Stimulated activated effector memory CD8-positive, alpha-beta T cell treated with anti-CD3 and anti-CD28 coated beads, Interleukin-12 subunit alpha, Interleukin-12 subunit beta, amount 100 ng/mL, for 72 hours (primary cell): ENCODE measurements at regions not wholly inside any gene's neighbourhood (a gene's known extent, or its start where the extent isn't known, plus 50 kb on each side); places are given as distances from the start of the nearest gene placed in this dataset.
"Not testable (repeated sequence)": the region's sequence is repeated elsewhere in the genome, so short reads cannot be mapped to it uniquely, and the experiment has no call there.

ENCODE experiments used
- ATAC-seq: fragments of 150-1000 bp; cut with Tn5 transposase; 2 replicates; pipeline ENCODE4 v1.10.0; 2021
- DNase-seq, 2 donors: peaks; one replicate each; pipeline ENCODE4 v3.0.0; 2021 to 2022; ENCODE audit warnings: low spot score in 2 of 2
- H3K27ac Mint-ChIP-seq: one replicate; pipeline ENCODE4 v1.8.0; 2022; ENCODE audit warnings: mild to moderate bottlenecking, mixed read lengths
- H3K36me3 Mint-ChIP-seq: one replicate; pipeline ENCODE4 v1.8.0; 2022; ENCODE audit warnings: mild to moderate bottlenecking, mixed read lengths
- H3K4me1 Mint-ChIP-seq: one replicate; pipeline ENCODE4 v1.8.0; 2022; ENCODE audit warnings: mixed read lengths
- H3K4me3 Mint-ChIP-seq: one replicate; pipeline ENCODE4 v1.8.0; 2022; ENCODE audit warnings: mild to moderate bottlenecking, mixed read lengths
- H3K9me3 Mint-ChIP-seq: one replicate; pipeline ENCODE4 v1.8.0; 2022; ENCODE audit warnings: mixed read lengths

DNA sequence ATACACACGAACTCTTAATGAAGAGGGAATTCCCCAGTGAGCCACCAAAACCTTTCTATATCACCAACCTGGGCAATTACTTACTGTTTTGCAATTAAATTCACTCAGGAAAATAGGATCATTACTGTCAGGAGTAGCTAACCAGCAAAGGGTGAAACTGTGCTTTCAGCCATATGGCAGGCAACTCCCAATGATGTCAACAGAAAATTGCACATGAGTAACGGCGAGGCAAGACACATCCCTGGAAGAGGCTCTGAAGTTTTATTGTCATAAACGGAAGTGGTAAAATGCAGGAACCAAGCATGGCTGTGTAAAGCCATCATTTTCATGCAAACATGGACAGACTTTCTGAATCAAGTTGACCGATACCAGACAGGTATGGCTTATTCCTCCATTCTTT lies 548.9 kb upstream of the AUTS2 start:
- Mint-ChIP-seq H3K27ac (no peak overlapping the region), H3K9me3 (peaks cover 12% of the 10 kb centered on the region), H3K4me3 (no peak overlapping the region), H3K36me3 (no peaks in the 10 kb centered on the region), H3K4me1 (no peaks in the 10 kb centered on the region)
- DNase-seq = no peak
- ATAC-seq = no peak

DNA sequence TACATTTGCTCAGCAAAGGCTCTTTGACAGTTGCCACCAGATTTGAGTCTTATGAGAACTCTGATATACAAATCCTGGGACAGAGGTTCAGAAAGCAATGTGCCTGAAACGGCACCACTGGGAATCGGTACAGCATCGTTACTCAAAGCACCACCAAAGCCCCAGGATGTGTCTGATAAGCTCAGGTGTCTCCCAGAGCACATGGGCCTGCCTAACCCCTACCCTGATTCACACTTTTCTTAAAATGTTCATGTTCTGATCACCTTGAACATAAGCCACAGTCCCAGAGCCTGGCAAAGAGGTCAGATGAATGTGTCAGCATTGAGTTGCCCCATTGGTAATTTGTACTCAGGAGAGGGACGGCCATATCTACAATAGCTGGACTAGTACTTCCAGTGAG lies 545.8 kb upstream of the AUTS2 start:
- no peak for ATAC-seq
- no peak overlapping the region for H3K27ac Mint-ChIP-seq
- peaks cover 8% of the 10 kb centered on the region for H3K9me3 Mint-ChIP-seq
- H3K4me3 Mint-ChIP-seq = no peak overlapping the region
- no peaks in the 10 kb centered on the region for H3K4me1 Mint-ChIP-seq
- no peaks in the 10 kb centered on the region for H3K36me3 Mint-ChIP-seq
- no peak for DNase-seq

DNA sequence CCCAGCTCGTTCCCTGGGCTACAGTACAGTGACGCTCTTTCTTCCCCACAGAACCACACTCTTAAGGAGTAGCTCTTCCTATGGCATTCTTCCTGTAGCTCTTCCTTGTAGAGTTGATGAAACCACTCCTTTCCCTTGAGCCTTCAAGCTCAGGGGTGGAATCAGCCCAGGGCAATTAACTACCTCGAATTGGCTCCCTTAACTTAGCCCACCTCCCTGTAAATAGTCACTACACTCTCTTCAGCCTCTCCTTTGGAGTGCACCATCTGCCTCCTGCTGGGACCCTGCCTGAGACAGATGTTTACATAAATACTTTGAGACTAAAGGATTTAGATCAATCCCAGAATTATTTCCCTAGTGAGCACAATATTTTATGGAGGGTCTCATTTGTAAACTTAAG lies 537.8 kb upstream of the AUTS2 start:
- Mint-ChIP-seq H3K9me3 (peaks cover 5% of the 10 kb centered on the region), H3K4me3 (no peak overlapping the region), H3K4me1 (no peaks in the 10 kb centered on the region), H3K27ac (no peak overlapping the region), H3K36me3 (no peaks in the 10 kb centered on the region)
- ATAC-seq = no peak
- no peak for DNase-seq

DNA sequence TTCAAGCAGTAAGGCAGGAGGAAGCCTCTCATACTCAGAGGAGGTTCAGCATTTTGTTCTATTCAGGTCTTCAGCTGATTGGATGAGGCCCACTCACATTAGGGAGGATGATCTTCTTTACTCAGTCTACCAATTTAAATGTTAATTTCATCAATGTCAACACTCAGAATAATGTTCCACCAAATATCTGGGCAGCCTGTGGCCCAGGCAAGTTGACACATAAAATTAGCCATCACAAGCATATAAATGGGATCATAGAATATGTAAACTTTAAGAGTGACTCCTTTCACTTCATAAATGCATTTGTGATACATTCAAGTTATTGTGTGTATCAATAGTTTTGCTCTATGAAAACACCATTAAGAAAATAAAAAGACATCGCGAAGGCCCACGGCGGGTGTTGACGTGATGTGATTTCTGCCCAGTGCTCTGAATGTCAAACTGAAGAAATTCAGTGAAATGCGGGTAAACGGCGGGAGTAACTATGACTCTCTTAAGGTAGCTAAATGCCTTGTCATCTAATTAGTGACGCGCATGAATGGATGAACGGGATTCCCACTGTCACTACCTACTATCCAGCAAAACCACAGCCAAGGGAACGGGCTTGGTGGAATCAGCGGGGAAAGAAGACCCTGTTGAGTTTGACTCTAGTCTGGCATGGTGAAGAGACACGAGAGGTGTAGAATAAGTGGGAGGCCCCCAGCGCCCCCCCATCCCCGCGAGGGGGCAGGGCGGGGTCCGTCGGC lies 536.1 kb upstream of the AUTS2 start:
- H3K4me1 Mint-ChIP-seq = no peaks in the 10 kb centered on the region
- DNase-seq (no peak), ATAC-seq (no peak)
- no peaks in the 10 kb centered on the region for H3K36me3 Mint-ChIP-seq
- H3K9me3 Mint-ChIP-seq = peaks cover 8% of the 10 kb centered on the region
- H3K27ac Mint-ChIP-seq = no peak overlapping the region
- H3K4me3 Mint-ChIP-seq = no peak overlapping the region

DNA sequence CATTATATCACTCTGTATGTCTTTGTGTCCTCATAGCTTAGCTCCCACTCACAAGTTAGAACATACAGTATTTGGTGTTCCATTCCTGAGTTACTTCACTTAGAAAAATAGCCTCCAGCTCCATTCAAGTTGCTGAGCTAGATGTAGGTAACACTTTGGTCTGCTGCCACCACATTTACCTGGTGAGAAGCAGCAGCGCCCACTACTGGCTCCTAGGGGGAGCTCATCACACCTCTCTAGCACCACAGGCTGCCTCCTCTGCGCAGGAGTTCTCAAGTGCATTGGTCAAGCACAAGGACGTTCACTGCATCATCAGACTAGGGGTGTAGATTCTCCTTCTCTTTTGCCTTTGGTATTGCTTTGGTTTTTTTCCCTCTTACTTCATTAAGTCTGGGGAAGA lies 530.9 kb upstream of the AUTS2 start:
- no peak for DNase-seq
- H3K4me1 Mint-ChIP-seq = no peaks in the 10 kb centered on the region
- H3K9me3 Mint-ChIP-seq = peaks cover 3% of the 10 kb centered on the region
- no peak overlapping the region for H3K4me3 Mint-ChIP-seq
- no peak overlapping the region for H3K27ac Mint-ChIP-seq
- no peaks in the 10 kb centered on the region for H3K36me3 Mint-ChIP-seq
- no peak for ATAC-seq

DNA sequence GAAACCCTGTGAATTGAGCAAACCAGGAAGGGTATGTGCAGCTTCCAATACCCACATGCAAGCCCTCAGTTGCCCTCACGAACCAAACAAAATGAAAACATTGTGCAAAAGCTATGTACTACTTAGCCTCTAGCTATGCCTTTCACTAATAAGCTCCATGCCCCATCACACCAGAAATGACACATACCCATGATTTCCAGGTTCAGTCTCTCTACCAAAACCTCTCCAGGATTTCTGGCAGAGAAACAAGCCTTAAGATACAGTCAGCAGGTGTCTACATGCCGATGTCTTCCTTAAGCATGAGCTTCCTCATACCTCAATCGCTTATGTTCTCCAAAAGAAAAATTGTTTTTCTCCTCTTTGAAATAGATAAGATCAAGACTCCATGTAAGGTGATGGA lies 527.8 kb upstream of the AUTS2 start:
- Mint-ChIP-seq H3K27ac (no peak overlapping the region), H3K36me3 (no peaks in the 10 kb centered on the region), H3K4me1 (no peaks in the 10 kb centered on the region), H3K9me3 (peaks cover 7% of the 10 kb centered on the region), H3K4me3 (no peak overlapping the region)
- DNase-seq = no peak
- ATAC-seq = no peak

DNA sequence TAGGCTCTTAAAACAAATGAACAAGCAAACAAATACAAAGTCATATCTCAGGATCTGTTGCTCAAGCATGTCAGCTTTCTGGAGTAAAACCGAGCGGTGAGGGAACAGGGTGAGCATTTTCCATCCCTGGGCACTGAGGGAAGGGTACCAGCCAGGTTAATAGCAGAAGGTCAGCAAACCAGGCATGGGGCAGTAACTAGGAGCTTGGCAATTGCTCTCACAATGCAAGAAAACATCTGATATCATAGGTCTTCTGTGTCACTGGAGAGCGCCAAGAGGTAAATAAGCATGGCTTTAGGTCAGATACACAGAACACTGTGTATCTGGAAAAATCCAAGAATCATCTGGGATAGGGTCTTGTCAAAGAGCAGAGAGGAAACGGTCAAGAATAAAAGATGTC lies 521.7 kb upstream of the AUTS2 start:
- peaks cover 10% of the 10 kb centered on the region for H3K9me3 Mint-ChIP-seq
- H3K4me3 Mint-ChIP-seq = no peak overlapping the region
- DNase-seq (no peak), ATAC-seq (no peak)
- no peaks in the 10 kb centered on the region for H3K36me3 Mint-ChIP-seq
- H3K4me1 Mint-ChIP-seq = no peaks in the 10 kb centered on the region
- H3K27ac Mint-ChIP-seq = no peak overlapping the region

DNA sequence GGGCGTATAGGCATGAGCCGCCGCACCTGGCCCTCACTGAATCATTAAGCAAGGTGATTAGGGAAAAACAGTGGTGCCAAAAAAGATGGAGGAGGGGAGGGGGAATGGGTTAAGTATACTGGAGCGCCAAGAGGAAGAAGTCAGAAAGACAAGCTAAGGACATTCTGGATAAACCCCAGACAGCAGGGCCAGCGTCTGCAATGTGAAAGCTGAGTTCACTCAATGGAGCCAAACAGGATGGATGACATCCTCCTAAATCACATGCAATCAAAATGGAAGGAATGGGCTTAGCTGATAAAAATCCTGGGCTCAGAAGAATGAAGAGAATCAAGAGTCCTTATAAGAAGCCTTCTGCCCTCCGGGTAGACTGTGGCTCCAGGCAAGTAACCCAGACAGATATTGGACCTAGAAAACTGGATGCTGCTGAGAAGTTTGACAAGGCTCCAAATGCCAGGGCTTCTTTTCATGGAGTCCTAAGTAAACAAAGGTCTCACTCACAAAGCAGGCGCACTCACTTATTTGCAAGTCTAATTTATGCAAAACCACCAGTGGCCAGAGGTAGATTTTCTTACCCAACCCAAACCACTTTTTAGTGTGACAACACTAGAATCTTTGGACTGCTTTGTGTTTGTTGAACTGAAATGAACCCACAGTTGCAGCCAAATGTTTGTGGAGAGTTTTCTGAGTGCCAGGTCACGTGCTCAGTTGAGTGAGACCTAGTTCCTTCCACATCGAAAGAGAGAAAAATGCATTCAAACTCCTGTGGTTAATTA lies 519.1 kb upstream of the AUTS2 start:
- Mint-ChIP-seq H3K36me3 (no peaks in the 10 kb centered on the region), H3K9me3 (peaks cover 16% of the 10 kb centered on the region), H3K4me3 (no peak overlapping the region), H3K27ac (no peak overlapping the region), H3K4me1 (no peaks in the 10 kb centered on the region)
- no peak for ATAC-seq
- no peak for DNase-seq

DNA sequence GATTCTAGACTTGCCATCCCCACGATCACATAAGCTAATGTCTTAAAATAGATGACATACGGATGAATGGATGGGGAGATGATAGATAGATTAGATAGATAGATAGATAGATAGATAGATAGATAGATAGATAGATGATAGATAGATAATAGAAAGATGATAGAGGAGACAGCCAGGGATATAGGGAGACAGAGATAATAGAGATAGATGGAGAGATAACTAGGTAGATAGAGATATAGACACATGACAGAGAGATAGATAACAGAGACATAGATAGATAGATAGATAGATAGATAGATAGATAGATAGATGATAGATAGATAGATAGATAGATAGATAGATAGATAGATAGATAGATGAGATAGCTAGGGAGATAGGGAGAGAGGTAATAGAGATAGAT lies 511.0 kb upstream of the AUTS2 start:
- H3K9me3 Mint-ChIP-seq = peaks cover 23% of the 10 kb centered on the region
- not testable (repeated sequence) for ATAC-seq, H3K4me3 Mint-ChIP-seq, H3K4me1 Mint-ChIP-seq, H3K36me3 Mint-ChIP-seq, H3K27ac Mint-ChIP-seq, DNase-seq

DNA sequence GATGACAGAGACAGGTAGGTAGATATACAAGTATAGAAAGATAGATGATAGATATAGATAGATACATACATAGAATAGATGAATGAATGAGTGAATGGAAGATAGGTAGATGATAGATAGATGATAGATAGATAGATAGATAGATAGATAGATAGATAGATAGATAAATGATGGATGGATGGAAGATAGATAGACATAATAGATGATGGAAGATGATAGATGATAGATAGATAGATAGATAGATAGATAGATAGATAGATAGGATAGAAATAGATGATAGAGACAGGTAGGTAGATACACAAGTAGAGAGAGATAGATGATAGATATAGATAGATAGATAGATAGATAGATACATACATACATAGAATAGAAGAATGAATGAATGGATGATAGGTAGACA lies 510.1 kb upstream of the AUTS2 start:
- Mint-ChIP-seq H3K4me1 (no peaks in the 10 kb centered on the region), H3K4me3 (no peak overlapping the region), H3K36me3 (no peaks in the 10 kb centered on the region), H3K9me3 (peaks cover 22% of the 10 kb centered on the region), H3K27ac (no peak overlapping the region)
- no peak for ATAC-seq
- DNase-seq = no peak

DNA sequence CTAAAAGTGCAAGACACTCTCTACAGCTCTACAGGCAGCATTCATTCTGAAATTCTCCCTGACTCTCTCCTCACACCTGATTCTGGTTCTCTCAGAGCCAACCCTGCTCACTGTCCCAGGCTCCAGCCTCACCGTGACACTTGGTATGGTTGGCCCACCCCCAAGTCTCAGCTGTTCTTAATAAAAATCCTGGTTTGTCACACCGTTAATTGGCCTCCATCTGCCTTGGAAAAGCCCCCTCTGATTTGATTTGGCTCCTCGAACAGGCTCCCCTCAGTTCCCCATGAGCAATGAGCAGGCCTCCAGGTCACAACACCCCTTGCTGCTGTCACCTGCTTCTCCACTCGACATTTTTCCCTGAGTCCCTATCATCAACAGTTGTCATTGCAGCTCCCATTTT lies 507.3 kb upstream of the AUTS2 start:
- ATAC-seq (no peak), DNase-seq (no peak)
- no peaks in the 10 kb centered on the region for H3K4me1 Mint-ChIP-seq
- no peaks in the 10 kb centered on the region for H3K36me3 Mint-ChIP-seq
- no peak overlapping the region for H3K27ac Mint-ChIP-seq
- no peak overlapping the region for H3K4me3 Mint-ChIP-seq
- peaks cover 22% of the 10 kb centered on the region for H3K9me3 Mint-ChIP-seq

DNA sequence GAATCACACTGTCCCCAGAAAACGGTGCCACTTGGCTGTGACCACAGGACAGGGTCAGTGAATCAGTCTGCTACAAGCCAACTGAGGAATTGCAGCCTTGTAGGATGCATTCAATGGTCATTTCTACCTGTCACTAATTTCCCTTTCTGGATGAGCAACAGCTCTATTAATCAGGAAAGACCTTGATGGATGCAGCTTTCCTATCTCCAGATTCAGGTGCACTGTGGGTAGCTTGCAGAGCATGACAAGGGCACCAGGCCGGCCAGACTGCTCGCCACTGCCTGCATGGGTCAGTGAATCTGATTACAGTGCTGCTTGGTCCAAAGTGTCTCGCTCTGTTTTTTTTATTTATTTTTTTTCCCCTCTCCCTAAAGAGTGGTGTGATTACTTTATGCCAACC lies 506.8 kb upstream of the AUTS2 start:
- no peak overlapping the region for H3K27ac Mint-ChIP-seq
- H3K9me3 Mint-ChIP-seq = peaks cover 22% of the 10 kb centered on the region
- no peak for DNase-seq
- no peaks in the 10 kb centered on the region for H3K4me1 Mint-ChIP-seq
- H3K36me3 Mint-ChIP-seq = no peaks in the 10 kb centered on the region
- H3K4me3 Mint-ChIP-seq = no peak overlapping the region
- no peak for ATAC-seq

DNA sequence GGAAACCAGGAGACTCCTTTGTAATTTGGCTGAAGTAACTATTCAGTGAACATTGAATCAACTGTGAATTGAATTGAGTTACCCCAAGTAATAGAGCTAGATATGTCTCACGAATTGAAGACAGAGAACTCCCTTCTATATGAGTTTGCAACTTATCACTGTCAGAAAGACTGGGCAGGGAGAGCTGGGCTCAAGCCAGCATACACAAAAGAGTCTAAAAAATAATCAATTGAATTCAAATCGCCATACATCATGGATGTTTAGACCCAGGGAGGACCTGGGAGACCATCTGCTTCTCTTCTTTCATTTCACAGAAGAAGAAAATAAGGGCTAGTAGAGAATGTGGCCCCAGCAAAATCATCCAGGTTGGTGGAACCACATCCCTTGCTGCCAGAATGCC lies 503.1 kb upstream of the AUTS2 start:
- no peak for DNase-seq
- Mint-ChIP-seq H3K27ac (no peak overlapping the region), H3K4me3 (no peak overlapping the region), H3K4me1 (no peaks in the 10 kb centered on the region), H3K9me3 (peaks cover 13% of the 10 kb centered on the region), H3K36me3 (no peaks in the 10 kb centered on the region)
- ATAC-seq = no peak

DNA sequence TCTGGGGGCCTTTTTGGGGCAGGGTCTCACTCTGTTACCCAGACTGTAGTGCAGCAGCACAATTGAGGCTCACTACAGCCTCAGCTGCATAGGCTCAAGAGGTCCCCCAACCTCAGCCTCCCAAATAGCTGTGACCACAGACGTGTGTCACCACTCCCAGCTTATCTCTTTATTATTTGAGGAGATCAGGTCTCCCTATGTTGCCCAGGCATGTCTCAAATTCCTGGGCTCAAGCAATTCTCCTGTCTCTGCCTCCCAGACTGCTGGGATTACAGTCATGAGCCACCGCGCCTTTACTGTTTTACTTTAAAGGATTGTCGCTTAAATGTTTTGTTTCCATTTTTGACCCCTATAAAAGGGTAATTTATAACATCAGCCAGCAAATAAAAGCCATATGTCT lies 502.6 kb upstream of the AUTS2 start:
- Mint-ChIP-seq H3K36me3 (no peaks in the 10 kb centered on the region), H3K9me3 (peaks cover 8% of the 10 kb centered on the region), H3K4me1 (no peaks in the 10 kb centered on the region), H3K27ac (no peak overlapping the region), H3K4me3 (no peak overlapping the region)
- DNase-seq (no peak), ATAC-seq (no peak)

DNA sequence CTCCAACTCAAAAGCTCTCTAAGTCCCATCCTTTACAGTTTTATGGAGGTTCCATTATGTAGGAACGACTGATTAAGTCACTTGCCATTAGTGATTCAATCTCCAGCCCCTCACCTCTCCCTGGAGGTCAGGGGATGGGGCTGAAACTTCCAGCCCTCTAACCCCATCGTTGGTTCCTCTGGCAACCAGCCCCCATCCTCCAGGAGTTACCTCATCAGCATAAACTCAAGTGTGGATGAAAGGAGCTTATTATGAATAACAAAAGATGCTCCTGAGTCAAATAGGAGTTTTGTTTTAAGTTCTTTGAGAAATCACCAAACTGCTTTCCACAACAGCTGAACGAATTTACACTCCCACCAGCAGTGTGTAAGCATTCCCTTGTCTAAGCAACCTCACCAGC lies 494.3 kb upstream of the AUTS2 start:
- H3K4me1 Mint-ChIP-seq = no peaks in the 10 kb centered on the region
- no peaks in the 10 kb centered on the region for H3K36me3 Mint-ChIP-seq
- ATAC-seq (no peak), DNase-seq (no peak)
- no peak overlapping the region for H3K4me3 Mint-ChIP-seq
- no peaks in the 10 kb centered on the region for H3K9me3 Mint-ChIP-seq
- H3K27ac Mint-ChIP-seq = no peak overlapping the region

DNA sequence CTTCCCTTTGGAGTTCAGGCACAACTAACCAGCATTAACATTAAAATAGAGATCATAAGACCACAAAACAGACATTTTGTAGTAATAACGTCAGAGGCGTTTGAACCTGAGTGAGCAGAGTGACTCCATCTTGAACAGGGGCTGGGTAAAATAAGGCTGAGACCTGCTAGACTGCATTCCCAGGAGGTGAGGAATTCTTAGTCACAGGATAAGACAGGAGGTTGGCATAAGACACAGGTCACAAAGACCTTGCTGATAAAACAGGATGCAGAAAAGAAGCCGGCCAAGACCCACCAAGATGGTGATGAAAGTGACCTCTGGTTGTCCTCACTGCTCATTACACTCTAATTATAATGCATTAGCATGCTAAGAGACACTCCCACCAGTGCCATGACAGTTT lies 493.2 kb upstream of the AUTS2 start:
- H3K27ac Mint-ChIP-seq = no peak overlapping the region
- DNase-seq = no peak
- H3K4me1 Mint-ChIP-seq = no peaks in the 10 kb centered on the region
- H3K4me3 Mint-ChIP-seq = no peak overlapping the region
- ATAC-seq = no peak
- no peaks in the 10 kb centered on the region for H3K9me3 Mint-ChIP-seq
- no peaks in the 10 kb centered on the region for H3K36me3 Mint-ChIP-seq
